Duodenal mucosa (tissue), 2 donors: ENCODE measurements at regions not wholly inside any gene's neighbourhood (a gene's known extent, or its start where the extent isn't known, plus 50 kb on each side); places are given as distances from the start of the nearest gene placed in this dataset.
"Not testable (repeated sequence)": the region's sequence is repeated elsewhere in the genome, so short reads cannot be mapped to it uniquely, and the experiment has no call there.

Experiments
- H3K27ac ChIP-seq: one replicate; pipeline ENCODE4 v1.7.0; 2013; ENCODE audit warnings: low read depth, low read length
- H3K27me3 ChIP-seq, 2 donors: one replicate each; pipeline ENCODE4 v1.7.0; 2013; ENCODE audit warnings: low read length in 2 of 2, control low read depth in 1 of 2; ENCODE audit not compliant: insufficient read depth in 2 of 2, control insufficient read depth in 1 of 2
- H3K36me3 ChIP-seq, 2 donors: one replicate each; pipeline ENCODE4 v1.7.0; 2013; ENCODE audit warnings: low read length in 2 of 2, control low read depth in 1 of 2; ENCODE audit not compliant: insufficient read depth in 2 of 2, control insufficient read depth in 1 of 2
- H3K4me1 ChIP-seq, 2 donors: one replicate each; pipeline ENCODE4 v1.7.0; 2013; ENCODE audit warnings: low read length in 2 of 2, control low read depth in 1 of 2; ENCODE audit not compliant: insufficient read depth in 2 of 2, control insufficient read depth in 1 of 2
- H3K4me3 ChIP-seq, 2 donors: one replicate each; pipeline ENCODE4 v1.7.0; 2013; ENCODE audit warnings: low read length in 2 of 2, low read depth in 1 of 2
- H3K9ac ChIP-seq, 2 donors: one replicate each; pipeline ENCODE4 v1.7.0; 2013; ENCODE audit warnings: low read length in 2 of 2, low read depth in 1 of 2
- H3K9me3 ChIP-seq, 2 donors: one replicate each; pipeline ENCODE4 v1.7.0; 2013; ENCODE audit warnings: low read length in 2 of 2, control low read depth in 1 of 2; ENCODE audit not compliant: control insufficient read depth in 1 of 2

GRCh38 chr7:150098592-150098991 lies 224.6 kb upstream of the LRRC61 start:
- H3K9me3 ChIP-seq = not testable (repeated sequence)

GRCh38 chr7:150101282-150101681 lies 221.9 kb upstream of the LRRC61 start:
- not testable (repeated sequence) for H3K27ac ChIP-seq, H3K36me3 ChIP-seq, H3K9ac ChIP-seq, H3K9me3 ChIP-seq, H3K4me1 ChIP-seq, H3K4me3 ChIP-seq, H3K27me3 ChIP-seq

More at GRCh38 chr7:150098592-150098991, 224.6 kb upstream of the LRRC61 start:
- not testable (repeated sequence) for H3K4me3 ChIP-seq, H3K9ac ChIP-seq, H3K4me1 ChIP-seq, H3K27me3 ChIP-seq, H3K27ac ChIP-seq, H3K36me3 ChIP-seq

- not testable (repeated sequence) for H3K9me3 ChIP-seq, H3K4me1 ChIP-seq, H3K9ac ChIP-seq, H3K27ac ChIP-seq, H3K36me3 ChIP-seq, H3K27me3 ChIP-seq, H3K4me3 ChIP-seq
These were observed 215.9 kb upstream of the LRRC61 start for GRCh38 chr7:150107283-150107682.

- not testable (repeated sequence) for H3K27me3 ChIP-seq, H3K27ac ChIP-seq, H3K4me3 ChIP-seq, H3K9ac ChIP-seq, H3K36me3 ChIP-seq, H3K4me1 ChIP-seq, H3K9me3 ChIP-seq
These were observed 212.8 kb upstream of the LRRC61 start for GRCh38 chr7:150110375-150110820.

- H3K9ac ChIP-seq, H3K4me3 ChIP-seq, H3K27me3 ChIP-seq, H3K36me3 ChIP-seq, H3K27ac ChIP-seq, H3K4me1 ChIP-seq, H3K9me3 ChIP-seq: not testable (repeated sequence)
These were observed 212.3 kb upstream of the LRRC61 start for GRCh38 chr7:150110882-150111281.

GRCh38 chr7:150111373-150112139 lies 211.6 kb upstream of the LRRC61 start:
- H3K36me3 ChIP-seq, H3K9ac ChIP-seq, H3K4me1 ChIP-seq, H3K4me3 ChIP-seq, H3K27me3 ChIP-seq, H3K9me3 ChIP-seq, H3K27ac ChIP-seq: not testable (repeated sequence)

GRCh38 chr7:150113301-150113700 lies 209.9 kb upstream of the LRRC61 start:
- H3K9ac ChIP-seq, H3K27ac ChIP-seq, H3K4me1 ChIP-seq, H3K36me3 ChIP-seq, H3K9me3 ChIP-seq, H3K27me3 ChIP-seq, H3K4me3 ChIP-seq: not testable (repeated sequence)

- not testable (repeated sequence) for H3K27ac ChIP-seq, H3K4me3 ChIP-seq, H3K9me3 ChIP-seq, H3K9ac ChIP-seq, H3K27me3 ChIP-seq, H3K36me3 ChIP-seq, H3K4me1 ChIP-seq
These were observed 208.6 kb upstream of the LRRC61 start for GRCh38 chr7:150114591-150114990.

GRCh38 chr7:150119966-150120365 lies 203.2 kb upstream of the LRRC61 start:
- not testable (repeated sequence) for H3K4me3 ChIP-seq, H3K27me3 ChIP-seq, H3K9me3 ChIP-seq, H3K4me1 ChIP-seq, H3K36me3 ChIP-seq, H3K9ac ChIP-seq, H3K27ac ChIP-seq

GRCh38 chr7:150125831-150126230 lies 197.3 kb upstream of the LRRC61 start:
- H3K27ac ChIP-seq, H3K4me1 ChIP-seq: not testable (repeated sequence)

GRCh38 chr7:150134451-150134850 lies 188.7 kb upstream of the LRRC61 start:
- not testable (repeated sequence) for H3K9ac ChIP-seq, H3K27me3 ChIP-seq, H3K9me3 ChIP-seq, H3K4me1 ChIP-seq, H3K36me3 ChIP-seq, H3K4me3 ChIP-seq, H3K27ac ChIP-seq

More at GRCh38 chr7:150125831-150126230, 197.3 kb upstream of the LRRC61 start:
- not testable (repeated sequence) for H3K27me3 ChIP-seq, H3K36me3 ChIP-seq, H3K9ac ChIP-seq, H3K4me3 ChIP-seq, H3K9me3 ChIP-seq
